DND-41 (cell line): ENCODE measurements at regions not wholly inside any gene's neighbourhood (a gene's known extent, or its start where the extent isn't known, plus 50 kb on each side); places are given as distances from the start of the nearest gene placed in this dataset.

Experiments
- ATAC-seq: fragments of 200-7000 bp; cut with Tn5 transposase; 3 replicates; pipeline ENCODE4 v1.9.1; 2021; ENCODE audit warnings: low read depth; ENCODE audit not compliant: insufficient read depth
- DNase-seq: peaks from one replicate; pipeline ENCODE4 v3.0.0-alpha.2; 2020
- H2AFZ ChIP-seq: 2 replicates; pipeline ENCODE4 v1.6.0; 2012; ENCODE audit warnings: low read depth, low read length
- H3K27ac ChIP-seq: 2 replicates; pipeline ENCODE4 v1.5.1; 2012; ENCODE audit warnings: low read length, inconsistent platforms
- H3K27me3 ChIP-seq: fragments of 200-600 bp; sonication (generic); 2 replicates; pipeline ENCODE4 v1.6.0; 2012; ENCODE audit warnings: low read length, mild to moderate bottlenecking, inconsistent platforms; ENCODE audit not compliant: insufficient read depth, poor library complexity
- H3K36me3 ChIP-seq: 2 replicates; pipeline ENCODE4 v1.5.1; 2012; ENCODE audit warnings: low read length, inconsistent platforms; ENCODE audit not compliant: insufficient read depth
- H3K4me1 ChIP-seq: 2 replicates; pipeline ENCODE4 v1.5.1; 2012; ENCODE audit warnings: mild to moderate bottlenecking, low read length; ENCODE audit not compliant: insufficient read depth
- H3K4me2 ChIP-seq: 2 replicates; pipeline ENCODE4 v1.6.0; 2012; ENCODE audit warnings: mild to moderate bottlenecking, moderate library complexity, low read length, inconsistent platforms; ENCODE audit not compliant: insufficient read depth
- H3K4me3 ChIP-seq, 2 experiments: fragments of 200-600 bp in 1 of 2; shearing (Covaris generic) in 1 of 2; 2 replicates each; pipeline ENCODE4 v1.5.1; 2012 to 2016; ENCODE audit warnings: inconsistent platforms in 2 of 2, low read length in 2 of 2, mild to moderate bottlenecking in 2 of 2, low read depth in 1 of 2, moderate library complexity in 1 of 2
- H3K79me2 ChIP-seq: 2 replicates; pipeline ENCODE4 v1.6.0; 2012; ENCODE audit warnings: low read length, inconsistent platforms; ENCODE audit not compliant: insufficient read depth
- H3K9ac ChIP-seq: 2 replicates; pipeline ENCODE4 v1.6.0; 2012; ENCODE audit warnings: low read depth, mild to moderate bottlenecking, inconsistent platforms, low read length, moderate library complexity
- H3K9me3 ChIP-seq: 2 replicates; pipeline ENCODE4 v1.5.1; 2012; ENCODE audit warnings: low read length, moderate library complexity, mild to moderate bottlenecking, inconsistent platforms; ENCODE audit not compliant: insufficient read depth, severe bottlenecking
- H4K20me1 ChIP-seq: 2 replicates; pipeline ENCODE4 v1.6.0; 2012; ENCODE audit warnings: low read length; ENCODE audit not compliant: insufficient read depth
- CTCF ChIP-seq: IDR thresholded peaks from 2 replicates; pipeline ENCODE4 v1.5.1; 2012; ENCODE audit warnings: borderline replicate concordance, low read length, moderate library complexity, mild to moderate bottlenecking; ENCODE audit not compliant: poor library complexity, severe bottlenecking; ENCODE audit errors: extremely low read depth
- EZH2 ChIP-seq: IDR thresholded peaks from 3 replicates; pipeline ENCODE4 v1.6.1; 2012; ENCODE audit warnings: borderline replicate concordance, low read depth, mild to moderate bottlenecking, moderate library complexity, low read length, inconsistent platforms; ENCODE audit not compliant: severe bottlenecking

- Histone ChIP-seq H3K27ac (no peak overlapping the region), H3K9me3 (no peaks in the 10 kb centered on the region), H3K4me1 (no peaks in the 10 kb centered on the region), H3K27me3 (no peaks in the 10 kb centered on the region), H3K4me3 (no peak overlapping the region), H2AFZ (no peak overlapping the region), H3K79me2 (peaks cover 11% of the 10 kb centered on the region; the same call in 1 of the 2 replicates), H3K4me2 (no peak overlapping the region), H3K9ac (no peak overlapping the region), H3K36me3 (no peaks in the 10 kb centered on the region), H4K20me1 (peaks cover 21% of the 10 kb centered on the region; the same call in 1 of the 2 replicates)
- no peak for ATAC-seq
- DNase-seq = no peak
- TF ChIP-seq EZH2 (no peak), CTCF (no peak)
These were observed 66.2 kb downstream of the EXOSC2 start for GRCh38 chr9:130759738-130760137.

- DNase-seq (no peak), ATAC-seq (no peak)
- H4K20me1 ChIP-seq = peaks cover 32% of the 10 kb centered on the region
- no peak overlapping the region for H3K4me2 ChIP-seq
- H3K9ac ChIP-seq = no peak overlapping the region
- no peaks in the 10 kb centered on the region for H3K4me1 ChIP-seq
- no peak overlapping the region for H3K27ac ChIP-seq
- H2AFZ ChIP-seq = no peak overlapping the region
- H3K79me2 ChIP-seq = peaks cover 15% of the 10 kb centered on the region; the same call in 1 of the 2 replicates
- no peak overlapping the region for H3K4me3 ChIP-seq
- H3K27me3 ChIP-seq = no peaks in the 10 kb centered on the region
- no peaks in the 10 kb centered on the region for H3K9me3 ChIP-seq
- no peaks in the 10 kb centered on the region for H3K36me3 ChIP-seq
- TF ChIP-seq EZH2 (no peak), CTCF (no peak)
These were observed 70.0 kb downstream of the EXOSC2 start for GRCh38 chr9:130763331-130764171.

- no peak for DNase-seq
- no peak overlapping the region for H3K27ac ChIP-seq
- H3K79me2 ChIP-seq = peaks cover 16% of the 10 kb centered on the region; the same call in 1 of the 2 replicates
- no peak overlapping the region for H3K4me3 ChIP-seq
- peaks cover 33% of the 10 kb centered on the region for H4K20me1 ChIP-seq
- no peak overlapping the region for H2AFZ ChIP-seq
- H3K9me3 ChIP-seq = no peaks in the 10 kb centered on the region
- no peak for TF ChIP-seq CTCF
- TF ChIP-seq EZH2 = no peak
- H3K36me3 ChIP-seq = no peaks in the 10 kb centered on the region
- no peak overlapping the region for H3K4me2 ChIP-seq
- no peak for ATAC-seq
- H3K4me1 ChIP-seq = no peaks in the 10 kb centered on the region
- H3K9ac ChIP-seq = no peak overlapping the region
- no peaks in the 10 kb centered on the region for H3K27me3 ChIP-seq
These were observed 69.7 kb upstream of the ABL1 start for GRCh38 chr9:130765137-130766020.
